ENCODE measurements at regions not wholly inside any gene's neighbourhood (a gene's known extent, or its start where the extent isn't known, plus 50 kb on each side); places are given as distances from the start of the nearest gene placed in this dataset.

- TF ChIP-seq, protein P1, sequence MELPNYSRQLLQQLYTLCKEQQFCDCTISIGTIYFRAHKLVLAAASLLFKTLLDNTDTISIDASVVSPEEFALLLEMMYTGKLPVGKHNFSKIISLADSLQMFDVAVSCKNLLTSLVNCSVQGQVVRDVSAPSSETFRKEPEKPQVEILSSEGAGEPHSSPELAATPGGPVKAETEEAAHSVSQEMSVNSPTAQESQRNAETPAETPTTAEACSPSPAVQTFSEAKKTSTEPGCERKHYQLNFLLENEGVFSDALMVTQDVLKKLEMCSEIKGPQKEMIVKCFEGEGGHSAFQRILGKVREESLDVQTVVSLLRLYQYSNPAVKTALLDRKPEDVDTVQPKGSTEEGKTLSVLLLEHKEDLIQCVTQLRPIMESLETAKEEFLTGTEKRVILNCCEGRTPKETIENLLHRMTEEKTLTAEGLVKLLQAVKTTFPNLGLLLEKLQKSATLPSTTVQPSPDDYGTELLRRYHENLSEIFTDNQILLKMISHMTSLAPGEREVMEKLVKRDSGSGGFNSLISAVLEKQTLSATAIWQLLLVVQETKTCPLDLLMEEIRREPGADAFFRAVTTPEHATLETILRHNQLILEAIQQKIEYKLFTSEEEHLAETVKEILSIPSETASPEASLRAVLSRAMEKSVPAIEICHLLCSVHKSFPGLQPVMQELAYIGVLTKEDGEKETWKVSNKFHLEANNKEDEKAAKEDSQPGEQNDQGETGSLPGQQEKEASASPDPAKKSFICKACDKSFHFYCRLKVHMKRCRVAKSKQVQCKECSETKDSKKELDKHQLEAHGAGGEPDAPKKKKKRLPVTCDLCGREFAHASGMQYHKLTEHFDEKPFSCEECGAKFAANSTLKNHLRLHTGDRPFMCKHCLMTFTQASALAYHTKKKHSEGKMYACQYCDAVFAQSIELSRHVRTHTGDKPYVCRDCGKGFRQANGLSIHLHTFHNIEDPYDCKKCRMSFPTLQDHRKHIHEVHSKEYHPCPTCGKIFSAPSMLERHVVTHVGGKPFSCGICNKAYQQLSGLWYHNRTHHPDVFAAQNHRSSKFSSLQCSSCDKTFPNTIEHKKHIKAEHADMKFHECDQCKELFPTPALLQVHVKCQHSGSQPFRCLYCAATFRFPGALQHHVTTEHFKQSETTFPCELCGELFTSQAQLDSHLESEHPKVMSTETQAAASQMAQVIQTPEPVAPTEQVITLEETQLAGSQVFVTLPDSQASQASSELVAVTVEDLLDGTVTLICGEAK (IDR thresholded peaks at IDR 0.05; ENCODE audit: borderline replicate concordance), result no peak
- TF ChIP-seq ZNF274 (IDR thresholded peaks at IDR 0.05; ENCODE audit: insufficient read depth, insufficient read length) (no peak), PRDM15 (CRISPR knock-in tag; IDR thresholded peaks at IDR 0.05) (no peak), RCOR1 (conservative IDR thresholded peaks at IDR 0.05; ENCODE audit: low read depth, low read length) (no peak)
- TF ChIP-seq, protein P2, sequence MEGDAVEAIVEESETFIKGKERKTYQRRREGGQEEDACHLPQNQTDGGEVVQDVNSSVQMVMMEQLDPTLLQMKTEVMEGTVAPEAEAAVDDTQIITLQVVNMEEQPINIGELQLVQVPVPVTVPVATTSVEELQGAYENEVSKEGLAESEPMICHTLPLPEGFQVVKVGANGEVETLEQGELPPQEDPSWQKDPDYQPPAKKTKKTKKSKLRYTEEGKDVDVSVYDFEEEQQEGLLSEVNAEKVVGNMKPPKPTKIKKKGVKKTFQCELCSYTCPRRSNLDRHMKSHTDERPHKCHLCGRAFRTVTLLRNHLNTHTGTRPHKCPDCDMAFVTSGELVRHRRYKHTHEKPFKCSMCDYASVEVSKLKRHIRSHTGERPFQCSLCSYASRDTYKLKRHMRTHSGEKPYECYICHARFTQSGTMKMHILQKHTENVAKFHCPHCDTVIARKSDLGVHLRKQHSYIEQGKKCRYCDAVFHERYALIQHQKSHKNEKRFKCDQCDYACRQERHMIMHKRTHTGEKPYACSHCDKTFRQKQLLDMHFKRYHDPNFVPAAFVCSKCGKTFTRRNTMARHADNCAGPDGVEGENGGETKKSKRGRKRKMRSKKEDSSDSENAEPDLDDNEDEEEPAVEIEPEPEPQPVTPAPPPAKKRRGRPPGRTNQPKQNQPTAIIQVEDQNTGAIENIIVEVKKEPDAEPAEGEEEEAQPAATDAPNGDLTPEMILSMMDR (IDR thresholded peaks at IDR 0.05 in 2 of 3, conservative IDR thresholded peaks at IDR 0.05 in 1 of 3; ENCODE audit: control insufficient read depth in 2 of 3, extremely low read depth in 1 of 3, insufficient read depth in 1 of 3, low read depth in 3 of 3, low read length in 3 of 3), result no peak
Observed at GRCh38 chr2:195003881-195004471, 653.0 kb upstream of the SLC39A10 start (continued).

Data from GM12878 (cell line).